GM21723 (cell line): ENCODE measurements at regions not wholly inside any gene's neighbourhood (a gene's known extent, or its start where the extent isn't known, plus 50 kb on each side); places are given as distances from the start of the nearest gene placed in this dataset.
"Not testable (repeated sequence)": the region's sequence is repeated elsewhere in the genome, so short reads cannot be mapped to it uniquely, and the experiment has no call there.

Experiments
- ATAC-seq: cut with Tn5 transposase; IDR thresholded peaks from one replicate; pipeline ENCODE4 v1.9.1; 2021; ENCODE audit warnings: mild to moderate bottlenecking, moderate library complexity; ENCODE audit not compliant: unreplicated experiment

- ATAC-seq = no peak
These were observed 341.7 kb upstream of the TYRP1 start for GRCh38 chr9:12351293-12352044.

DNA sequence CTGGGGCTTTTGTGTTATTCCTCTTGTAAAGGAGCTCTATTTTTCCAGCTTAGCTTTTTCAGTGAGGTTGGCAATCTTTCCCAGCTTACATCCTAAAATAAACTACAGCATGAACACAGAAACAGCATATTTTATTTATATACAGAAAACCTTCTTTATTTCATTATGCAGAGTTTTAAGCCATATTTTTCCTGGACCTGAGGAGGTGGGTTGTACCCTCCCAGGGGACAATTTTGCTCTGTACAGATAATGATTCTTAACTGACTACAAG is 341.2 kb upstream of the TYRP1 start:
- ATAC-seq = no peak

DNA sequence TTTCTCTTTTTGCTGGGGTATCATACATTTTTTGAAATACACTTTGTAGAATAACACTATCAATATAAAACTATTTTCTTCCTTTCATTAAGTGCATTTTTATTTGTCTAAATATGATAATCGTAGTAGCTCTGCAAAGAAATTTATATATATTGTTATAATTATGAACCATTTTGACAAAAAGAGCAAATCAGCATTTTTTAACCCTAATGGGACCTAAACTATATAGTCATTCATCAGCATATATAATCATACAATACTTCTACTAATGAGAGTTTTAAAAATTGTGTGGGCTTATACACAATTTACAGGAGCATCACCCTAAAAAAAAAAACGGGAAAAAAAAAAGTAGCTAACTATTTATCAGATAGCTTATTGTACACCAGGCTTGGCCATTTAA is 329.7 kb upstream of the TYRP1 start:
- ATAC-seq = no peak

GRCh38 chr9:12368569-12368968 is 324.6 kb upstream of the TYRP1 start:
- no peak for ATAC-seq

DNA sequence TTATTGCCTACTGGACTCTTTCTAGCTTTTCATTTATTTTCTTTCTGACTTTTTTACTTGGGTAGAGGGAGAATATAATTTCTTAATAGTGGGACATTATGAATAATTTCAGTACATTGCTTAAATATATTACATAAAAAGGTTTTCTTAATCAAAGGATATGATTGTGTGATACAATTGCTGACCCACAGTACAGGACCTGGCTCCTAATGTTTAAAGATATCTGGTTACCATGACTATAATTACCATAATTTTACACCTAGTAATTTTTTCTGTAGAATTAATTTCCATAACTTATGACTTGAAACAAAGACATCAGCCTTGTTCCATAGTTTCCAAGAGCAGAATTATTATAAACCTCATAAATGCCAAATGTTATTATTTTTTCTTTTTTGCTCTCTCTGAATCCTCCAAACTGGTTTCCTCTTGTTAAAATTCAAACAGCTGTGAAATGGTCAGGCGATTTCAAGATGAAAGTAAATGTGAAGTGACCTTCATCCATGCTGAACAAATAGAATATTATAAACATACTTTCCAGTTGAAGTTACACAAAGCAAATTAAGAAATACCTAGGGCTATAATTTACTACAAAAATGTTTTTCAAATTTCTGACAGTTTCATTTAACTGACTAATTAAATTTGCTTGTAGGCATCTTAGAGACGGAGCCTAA is 301.2 kb upstream of the TYRP1 start:
- no peak for ATAC-seq

GRCh38 chr9:12394105-12394504 is 299.1 kb upstream of the TYRP1 start:
- no peak for ATAC-seq

- no peak for ATAC-seq
These were observed 289.5 kb upstream of the TYRP1 start for GRCh38 chr9:12403721-12404120.

DNA sequence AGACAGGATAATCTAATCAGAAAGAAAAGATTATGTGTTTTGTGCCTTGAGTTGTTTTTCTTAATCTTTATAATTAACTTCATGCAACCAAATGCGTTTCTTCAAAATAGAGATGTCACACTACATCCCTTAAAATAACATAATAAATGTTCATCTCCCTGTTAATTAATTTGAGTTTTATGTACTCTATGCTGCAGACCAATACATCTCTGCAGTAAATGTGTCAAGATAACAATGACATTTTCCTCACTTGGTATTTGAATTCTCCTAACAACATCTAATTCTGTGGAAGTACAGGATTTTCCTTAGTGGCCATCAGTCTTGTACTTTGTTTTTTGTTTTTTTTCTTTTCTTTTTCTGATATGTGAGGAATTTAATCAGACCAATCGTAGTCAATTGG is 279.2 kb upstream of the TYRP1 start:
- ATAC-seq = no peak

DNA sequence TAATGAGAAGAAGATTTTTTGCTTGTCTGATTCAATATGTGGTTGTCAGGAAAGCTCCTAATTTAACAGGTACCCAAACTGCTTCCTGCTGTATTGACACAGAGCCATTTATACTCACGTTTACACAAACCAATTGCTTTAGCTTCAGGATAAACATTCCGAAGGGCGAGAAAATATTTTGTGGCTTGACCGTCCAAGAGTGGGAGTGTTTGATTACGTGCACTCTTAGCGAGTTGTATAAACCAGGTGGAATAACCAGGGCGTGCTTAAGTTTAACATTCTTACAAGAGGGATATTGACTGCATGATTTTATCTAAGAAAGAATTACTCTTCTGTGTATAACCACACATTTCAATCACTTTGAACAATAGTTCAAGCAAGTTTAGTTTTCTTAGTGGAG is 278.7 kb upstream of the TYRP1 start:
- ATAC-seq = no peak

DNA sequence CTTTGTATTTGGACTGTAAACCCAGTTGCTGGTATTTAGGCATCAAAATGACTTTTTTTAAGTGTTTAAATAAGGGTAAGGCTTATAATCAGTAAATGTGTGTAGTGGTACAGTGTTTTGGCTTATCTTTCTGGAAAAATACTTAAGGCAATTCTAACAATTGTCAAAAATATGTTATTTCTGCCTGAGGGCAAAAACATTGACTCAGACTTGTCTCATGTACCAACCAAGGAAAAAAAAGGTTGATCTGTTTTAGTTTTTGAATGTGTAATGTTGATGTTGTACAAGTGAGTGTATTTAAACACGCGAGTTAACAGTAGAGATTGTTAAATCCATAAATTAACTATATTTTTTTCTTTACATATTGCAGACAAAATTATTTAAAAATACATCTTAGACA is 277.8 kb upstream of the TYRP1 start:
- ATAC-seq = no peak

DNA sequence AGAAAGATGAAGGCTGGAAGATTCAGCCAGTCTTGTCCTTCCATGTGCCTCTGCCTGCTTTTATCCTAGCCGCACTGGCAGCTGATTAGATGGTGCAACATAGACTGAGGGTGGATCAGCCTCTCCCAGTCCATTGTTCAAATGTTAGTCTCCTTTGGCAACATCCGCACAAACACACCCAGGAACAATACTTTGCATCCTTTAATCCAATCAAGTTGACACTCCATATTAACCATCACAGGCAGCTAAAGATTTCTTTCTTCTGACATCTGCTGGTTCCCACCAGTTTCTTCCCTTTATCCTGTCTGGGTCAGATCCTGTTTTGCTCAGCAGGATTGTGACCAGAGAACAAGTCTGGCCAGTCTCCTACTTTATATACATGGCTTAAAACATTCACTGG is 276.5 kb upstream of the TYRP1 start:
- ATAC-seq = no peak

DNA sequence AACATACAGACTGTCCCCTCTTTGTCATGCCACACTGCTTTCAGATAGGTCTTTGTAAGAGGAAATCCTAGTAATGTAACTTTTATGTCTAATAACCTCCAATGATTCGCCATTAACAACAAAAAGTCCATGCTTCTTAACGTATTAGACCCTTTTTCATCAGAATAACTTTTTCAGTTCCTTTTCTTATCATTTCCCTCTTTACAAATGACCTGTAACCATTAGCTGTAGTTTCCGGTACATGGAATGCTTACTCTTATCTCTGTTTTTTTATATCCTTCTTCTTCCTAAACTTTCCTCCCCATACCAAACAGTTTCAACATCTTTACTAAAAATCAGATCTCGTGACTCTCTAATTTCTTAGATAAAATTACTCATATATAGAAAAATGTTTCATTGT is 268.9 kb upstream of the TYRP1 start:
- ATAC-seq = no peak

- ATAC-seq = no peak
These were observed 267.0 kb upstream of the TYRP1 start for GRCh38 chr9:12425878-12426864.

DNA sequence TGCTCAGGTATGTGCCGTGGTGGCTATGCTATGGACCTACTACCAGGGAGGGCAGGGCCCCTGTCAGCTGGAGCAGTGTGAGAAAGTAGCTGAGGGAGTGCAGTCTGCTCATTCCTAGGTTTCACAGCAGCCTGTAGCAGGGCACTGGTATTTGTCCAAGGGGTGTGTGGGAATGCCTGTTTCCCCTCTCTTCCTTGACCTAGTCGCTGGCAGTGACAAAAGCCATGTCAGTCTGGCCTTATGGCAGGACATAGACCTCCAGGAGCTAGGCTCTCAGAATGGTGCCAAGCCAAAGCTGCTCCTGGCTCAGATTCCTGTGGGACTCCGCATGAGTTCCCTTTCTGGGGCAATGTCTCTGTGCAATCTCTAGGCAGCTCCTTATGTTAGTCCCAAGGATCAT is 253.9 kb upstream of the TYRP1 start:
- no peak for ATAC-seq

DNA sequence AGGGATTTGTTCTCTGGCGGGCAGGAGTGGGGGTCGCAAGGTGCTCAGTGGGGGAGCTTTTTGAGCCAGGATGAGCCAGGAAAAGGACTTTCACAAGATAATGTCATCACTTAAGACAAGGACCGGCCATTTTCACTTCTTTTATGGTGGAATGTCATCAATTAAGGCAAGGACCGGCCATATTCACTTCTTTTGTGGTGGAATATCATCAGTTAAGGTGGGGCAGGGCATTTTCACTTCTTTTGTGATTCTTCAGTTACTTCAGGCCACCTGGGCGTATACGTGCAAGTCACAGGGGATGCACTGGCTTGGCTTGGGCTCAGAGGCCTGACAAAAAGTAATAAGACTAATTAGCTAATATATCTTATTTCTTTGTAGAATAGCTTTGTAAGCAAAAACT is 252.1 kb upstream of the TYRP1 start:
- ATAC-seq = not testable (repeated sequence)

GRCh38 chr9:12441506-12441905 is 251.7 kb upstream of the TYRP1 start:
- no peak for ATAC-seq

- ATAC-seq = no peak
These were observed 244.9 kb upstream of the TYRP1 start for GRCh38 chr9:12448246-12448645.

GRCh38 chr9:12457237-12457636 is 235.9 kb upstream of the TYRP1 start:
- no peak for ATAC-seq

DNA sequence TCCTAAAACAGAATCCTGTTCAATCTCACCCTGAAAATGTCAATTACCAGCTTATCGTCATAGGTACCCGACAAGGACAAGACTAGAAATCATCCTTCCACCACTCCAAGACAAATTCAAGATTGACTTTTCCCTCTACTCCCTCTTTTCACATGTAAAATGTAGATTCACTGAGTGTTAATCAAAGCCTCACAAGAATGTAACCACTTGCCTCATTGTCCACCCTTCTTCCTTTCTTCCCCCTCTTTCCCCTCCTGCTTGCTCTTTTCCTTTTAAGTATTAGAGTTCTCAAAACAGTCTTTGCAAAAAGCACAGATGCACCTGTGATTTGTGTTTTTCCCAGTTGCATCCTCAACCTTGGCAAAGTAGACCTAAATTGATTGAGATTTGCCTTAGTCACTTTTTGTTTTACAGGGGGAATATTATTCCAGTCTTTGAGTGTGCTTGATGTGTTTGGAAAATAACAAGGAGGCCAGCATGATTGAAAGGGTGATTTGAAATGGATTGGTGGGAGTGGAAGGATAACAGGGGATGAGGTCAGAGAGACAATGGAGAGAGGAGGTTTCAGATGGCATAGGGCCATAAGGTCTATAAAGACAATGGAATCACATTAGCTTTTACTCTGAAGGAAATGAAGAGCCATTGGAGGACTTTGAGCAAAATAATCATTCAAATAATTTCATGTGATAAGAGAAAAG is 231.3 kb upstream of the TYRP1 start:
- ATAC-seq = no peak

DNA sequence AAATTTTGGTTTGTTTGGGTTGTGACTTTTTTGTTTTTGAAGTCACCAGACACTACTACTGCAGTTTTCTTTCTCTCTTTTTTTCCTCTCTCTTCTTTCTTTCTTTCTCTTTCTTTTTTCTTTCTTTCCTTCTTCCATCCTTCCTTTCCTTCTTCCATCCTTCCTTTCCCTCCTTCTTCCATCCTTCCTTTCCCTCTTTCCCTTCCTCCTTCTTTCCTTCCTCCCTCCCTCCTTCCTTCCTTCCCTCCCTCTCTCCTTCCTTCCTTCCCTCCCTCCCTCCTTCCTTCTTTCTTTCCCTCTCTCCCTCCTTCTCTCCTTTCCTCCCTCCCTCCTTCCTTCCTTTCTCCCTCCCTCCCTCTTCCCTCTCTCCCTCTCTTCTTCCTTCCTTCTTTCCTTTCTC is 230.3 kb upstream of the TYRP1 start:
- no peak for ATAC-seq

- no peak for ATAC-seq
These were observed 229.5 kb upstream of the TYRP1 start for GRCh38 chr9:12463641-12464040.
